HepG2 (cell line): ENCODE measurements at regions not wholly inside any gene's neighbourhood (a gene's known extent, or its start where the extent isn't known, plus 50 kb on each side); places are given as distances from the start of the nearest gene placed in this dataset.

Experiments used
- ATAC-seq: fragments of 200-7000 bp; cut with Tn5 transposase; 3 replicates; pipeline ENCODE4 v1.9.1; 2020; ENCODE audit warnings: mild to moderate bottlenecking, moderate library complexity
- BruUV-seq: library from RNA; stranded (reverse); fragments of 400-500 nt; replicated peaks from 2 replicates; lab custom pipeline; 2021; lab: Mats Ljungman, UMichigan
- CTCF ChIA-PET: fragments of 300-600 bp; formaldehyde crosslinking; extraction: SDS; loops from one replicate; lab custom pipeline; 2021; ENCODE audit warnings: low total read pairs, inconsistent platforms, low intra/inter-chr PET ratio; lab: Yijun Ruan, JAX
- POLR2A ChIA-PET: fragments of 350-600 bp; sonication (Branson Sonifier 250); formaldehyde crosslinking; loops from one replicate; lab custom pipeline; 2020; ENCODE audit warnings: antibody characterized with exemption, inconsistent platforms; lab: Yijun Ruan, JAX
- DNase-seq: peaks from one replicate; pipeline ENCODE4 v3.0.0-alpha.2; 2015; ENCODE audit warnings: low spot score
- FAIRE-seq: peaks from 3 replicates; lab custom pipeline; 2011; peaks lifted over from hg19 to GRCh38; lab: Jason Lieb, UNC
- H2AFZ ChIP-seq: one replicate; pipeline ENCODE4 v1.6.1; 2011; ENCODE audit warnings: low read length, inconsistent platforms
- H3K27ac ChIP-seq: fragments of 300-600 bp; 3 replicates; pipeline ENCODE4 v1.8.0; 2011; ENCODE audit warnings: mixed run types, mild to moderate bottlenecking, mixed read lengths, low read length, inconsistent platforms; ENCODE audit not compliant: insufficient read depth; ENCODE audit errors: extremely low read length
- H3K27me3 ChIP-seq, 2 experiments: fragments of 200-600 bp in 1 of 2; 2 replicates in 1 of 2; 3 replicates in 1 of 2; pipeline versions ENCODE4 v1.6.0 to v1.8.0; 2011; ENCODE audit warnings: low read length in 2 of 2, mild to moderate bottlenecking in 2 of 2, moderate library complexity in 2 of 2, inconsistent platforms in 1 of 2; ENCODE audit not compliant: insufficient read depth in 2 of 2, control insufficient read depth in 1 of 2
- H3K36me3 ChIP-seq, 2 experiments: fragments of 200-600 bp in 1 of 2; replicated peaks in 1 of 2; 2 replicates in 1 of 2; 3 replicates in 1 of 2; pipeline versions ENCODE4 v1.5.1 to v1.8.0; 2011; ENCODE audit warnings: low read length in 2 of 2, inconsistent platforms in 1 of 2; ENCODE audit not compliant: insufficient read depth in 2 of 2, control insufficient read depth in 1 of 2
- H3K4me1 ChIP-seq: 2 replicates; pipeline ENCODE4 v1.5.1; 2012; ENCODE audit warnings: low read length, inconsistent platforms; ENCODE audit not compliant: insufficient read depth
- H3K4me2 ChIP-seq: 2 replicates; pipeline ENCODE4 v1.6.0; 2011; ENCODE audit warnings: low read depth, low read length, inconsistent platforms
- H3K4me3 ChIP-seq, 3 experiments: fragments of 200-600 bp in 1 of 3; sonication (generic), shearing (Covaris generic) in 1 of 3; replicated peaks in 1 of 3; 2 replicates each; pipeline ENCODE4 v1.5.1; 2011 to 2016; ENCODE audit warnings: low read length in 3 of 3, inconsistent platforms in 2 of 3, low read depth in 2 of 3, mild to moderate bottlenecking in 2 of 3, control low read depth in 1 of 3, mixed read lengths in 1 of 3; ENCODE audit not compliant: insufficient read depth in 1 of 3
- H3K79me2 ChIP-seq: one replicate; pipeline ENCODE4 v1.6.1; 2011; ENCODE audit warnings: low read length, inconsistent platforms; ENCODE audit not compliant: insufficient read depth
- H3K9ac ChIP-seq: 2 replicates; pipeline ENCODE4 v1.6.0; 2011; ENCODE audit warnings: mild to moderate bottlenecking, low read depth, low read length, inconsistent platforms; ENCODE audit not compliant: insufficient read depth
- H3K9me3 ChIP-seq: 2 replicates; pipeline ENCODE4 v1.5.1; 2012; ENCODE audit warnings: mild to moderate bottlenecking, low read length
- H4K20me1 ChIP-seq: 2 replicates; pipeline ENCODE4 v1.6.0; 2011; ENCODE audit warnings: inconsistent platforms, mild to moderate bottlenecking, low read length, moderate library complexity; ENCODE audit not compliant: insufficient read depth
- CEBPG ChIP-seq: IDR thresholded peaks from 2 replicates; pipeline ENCODE4 v1.6.1; 2016
- CREM ChIP-seq, 2 experiments: sonication (generic) in 1 of 2; formaldehyde crosslinking in 1 of 2; IDR thresholded peaks; 2 replicates each; pipeline versions ENCODE4 v1.4.0 to v1.6.1; 2016 to 2020; ENCODE audit warnings: antibody characterized with exemption in 1 of 2, mild to moderate bottlenecking in 1 of 2, missing genetic modification reagents in 1 of 2
- EP300 ChIP-seq, 3 experiments: sonication (generic) in 1 of 3; formaldehyde crosslinking in 1 of 3; IDR thresholded peaks; 2 replicates each; pipeline versions ENCODE4 v1.5.1 to v1.6.1; 2011 to 2020; ENCODE audit warnings: low read depth in 2 of 3, low read length in 2 of 3, borderline replicate concordance in 1 of 3, improper control_type of control experiment in 1 of 3, mild to moderate bottlenecking in 1 of 3, missing genetic modification reagents in 1 of 3, moderate library complexity in 1 of 3
- HOXA7 ChIP-seq: sonication (generic); formaldehyde crosslinking; IDR thresholded peaks from 2 replicates; pipeline ENCODE4 v1.8.1; 2022; ENCODE audit warnings: mild to moderate bottlenecking, missing genetic modification reagents, moderate library complexity
- KLF9 ChIP-seq: IDR thresholded peaks from 2 replicates; pipeline ENCODE4 v1.6.1; 2016; ENCODE audit warnings: low read depth
- MTF1 ChIP-seq: sonication (generic); formaldehyde crosslinking; IDR thresholded peaks from 2 replicates; pipeline ENCODE4 v1.5.0; 2020; ENCODE audit warnings: missing genetic modification reagents
- NBN ChIP-seq: fragments of 450-650 bp; conservative IDR thresholded peaks from 2 replicates; pipeline ENCODE4 v1.6.1; 2017
- NFIB ChIP-seq: sonication (generic); formaldehyde crosslinking; IDR thresholded peaks from 2 replicates; pipeline ENCODE4 v1.9.0; 2021; ENCODE audit warnings: missing genetic modification reagents, mild to moderate bottlenecking, borderline replicate concordance
- SIX4 ChIP-seq: sonication (generic); formaldehyde crosslinking; IDR thresholded peaks from 2 replicates; pipeline ENCODE4 v1.4.0; 2020; ENCODE audit warnings: missing genetic modification reagents
- SRSF4 ChIP-seq: fragments of 200-400 bp; formaldehyde crosslinking; IDR thresholded peaks from one replicate; pipeline ENCODE4 v1.6.1; 2018; ENCODE audit warnings: mild to moderate bottlenecking, low read depth, low read length, moderate library complexity; ENCODE audit not compliant: poor library complexity, severe bottlenecking
- ZNF230 ChIP-seq: sonication (generic); formaldehyde crosslinking; IDR thresholded peaks from 2 replicates; pipeline ENCODE4 v1.4.0; 2020; ENCODE audit warnings: mild to moderate bottlenecking, missing genetic modification reagents
- ZNF484 ChIP-seq: sonication (generic); formaldehyde crosslinking; IDR thresholded peaks from 2 replicates; pipeline ENCODE4 v1.5.1; 2020; ENCODE audit warnings: mild to moderate bottlenecking, low read depth, missing genetic modification reagents, borderline replicate concordance
- ZNF549 ChIP-seq: sonication (generic); formaldehyde crosslinking; IDR thresholded peaks from 2 replicates; pipeline ENCODE4 v1.5.0; 2020; ENCODE audit warnings: missing genetic modification reagents
- ZNF550 ChIP-seq: sonication (generic); formaldehyde crosslinking; IDR thresholded peaks from 2 replicates; pipeline ENCODE4 v1.4.0; 2020; ENCODE audit warnings: mild to moderate bottlenecking, missing genetic modification reagents, borderline replicate concordance
- WGBS: methylation state at CpG from one replicate; pipeline ENCODE4 v1.1.6; 2017; ENCODE audit warnings: low lambda C conversion rate; 5-methylcytosine and 5-hydroxymethylcytosine counted together
- in situ Hi-C: cut with HindIII; loops from 2 replicates; pipeline ENCODE4 v1.10.0; 2017; ENCODE audit warnings: low pct_unique_long_range_greater_than_20kb; ENCODE audit not compliant: extremely low pct_ligation_motif_present
- intact Hi-C: fragments of 100-400 bp; cut with micrococcal nuclease; formaldehyde crosslinking; loops from one replicate; pipeline ENCODE4 v1.10.0; 2022; ENCODE audit not compliant: unreplicated experiment
- TF ChIP-seq, protein P1 (sequence below): sonication (generic); formaldehyde crosslinking; IDR thresholded peaks from 2 replicates; pipeline ENCODE4 v1.8.0; 2022; ENCODE audit warnings: low read depth, missing genetic modification reagents
- TF ChIP-seq, protein P2 (sequence below): sonication (generic); formaldehyde crosslinking; IDR thresholded peaks from 2 replicates; pipeline ENCODE4 v1.9.0; 2021; ENCODE audit warnings: mild to moderate bottlenecking, missing genetic modification reagents

DNA sequence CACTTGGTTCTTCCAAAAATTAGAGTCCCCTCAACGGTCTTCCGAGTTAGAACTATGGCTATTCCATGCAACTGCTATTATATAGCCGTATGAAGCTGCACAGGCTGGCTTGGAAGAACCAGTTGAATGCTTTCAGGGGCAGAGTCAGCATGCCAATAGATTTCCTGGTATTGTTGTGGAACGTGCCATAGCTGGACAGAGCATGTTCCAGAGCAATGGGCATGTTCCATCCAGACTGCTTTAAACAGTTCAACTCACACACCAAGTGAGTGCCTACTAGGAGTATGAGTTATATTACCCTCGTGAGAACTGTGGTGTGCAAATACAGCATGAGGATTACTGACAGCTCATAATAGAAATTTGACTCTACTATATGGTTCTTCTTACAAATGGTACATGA lies 682.0 kb downstream of the SATB2 start:
- ChIA-PET POLR2A (no interaction called here), CTCF (no interaction called here)
- FAIRE-seq (no peak), DNase-seq (no peak), ATAC-seq (no peak)
- no TSS peak for BruUV-seq
- 3% methylated on average over 5 of the region's 5 CpGs for WGBS
- Histone ChIP-seq H3K4me2 (no peak overlapping the region), H3K4me3 (no peak overlapping the region), H3K27me3 (no peaks in the 10 kb centered on the region), H3K4me1 (no peaks in the 10 kb centered on the region), H3K9me3 (no peaks in the 10 kb centered on the region), H3K79me2 (no peaks in the 10 kb centered on the region), H2AFZ (no peak overlapping the region), H4K20me1 (no peaks in the 10 kb centered on the region), H3K27ac (no peak overlapping the region), H3K36me3 (no peaks in the 10 kb centered on the region), H3K9ac (no peak overlapping the region)
- intact Hi-C loops (no loop called here), in situ Hi-C loops (no loop called here)
- no peak for TF ChIP-seq EP300 (IDR thresholded peaks at IDR 0.05; ENCODE audit: low read depth in 2 of 2, low read length in 2 of 2)
- TF ChIP-seq EP300 (CRISPR knock-in tag; IDR thresholded peaks at IDR 0.05; ENCODE audit: borderline replicate concordance): no peak
- no peak for TF ChIP-seq NBN
- TF ChIP-seq SRSF4: no peak
- no peak for TF ChIP-seq SIX4 (CRISPR knock-in tag)
- TF ChIP-seq, protein P1, sequence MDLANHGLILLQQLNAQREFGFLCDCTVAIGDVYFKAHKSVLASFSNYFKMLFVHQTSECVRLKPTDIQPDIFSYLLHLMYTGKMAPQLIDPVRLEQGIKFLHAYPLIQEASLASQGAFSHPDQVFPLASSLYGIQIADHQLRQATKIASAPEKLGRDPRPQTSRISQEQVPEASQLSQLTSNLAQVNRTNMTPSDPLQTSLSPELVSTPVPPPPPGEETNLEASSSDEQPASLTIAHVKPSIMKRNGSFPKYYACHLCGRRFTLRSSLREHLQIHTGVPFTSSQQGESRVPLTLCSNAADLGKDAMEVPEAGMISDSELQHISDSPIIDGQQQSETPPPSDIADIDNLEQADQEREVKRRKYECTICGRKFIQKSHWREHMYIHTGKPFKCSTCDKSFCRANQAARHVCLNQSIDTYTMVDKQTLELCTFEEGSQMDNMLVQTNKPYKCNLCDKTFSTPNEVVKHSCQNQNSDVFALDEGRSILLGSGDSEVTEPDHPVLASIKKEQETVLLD (CRISPR knock-in tag): no peak
- TF ChIP-seq ZNF549: no peak
- no peak for TF ChIP-seq HOXA7
- TF ChIP-seq CEBPG: no peak
- no peak for TF ChIP-seq MTF1
- no peak for TF ChIP-seq KLF9 (CRISPR knock-in tag)
- no peak for TF ChIP-seq ZNF230 (CRISPR knock-in tag)
- no peak for TF ChIP-seq CREM (IDR thresholded peaks at IDR 0.05)
- TF ChIP-seq CREM (CRISPR knock-in tag; IDR thresholded peaks at IDR 0.05): no peak
- TF ChIP-seq ZNF550: no peak
- no peak for TF ChIP-seq ZNF484 (CRISPR knock-in tag)
- TF ChIP-seq NFIB (CRISPR knock-in tag): no peak
- TF ChIP-seq, protein P2, sequence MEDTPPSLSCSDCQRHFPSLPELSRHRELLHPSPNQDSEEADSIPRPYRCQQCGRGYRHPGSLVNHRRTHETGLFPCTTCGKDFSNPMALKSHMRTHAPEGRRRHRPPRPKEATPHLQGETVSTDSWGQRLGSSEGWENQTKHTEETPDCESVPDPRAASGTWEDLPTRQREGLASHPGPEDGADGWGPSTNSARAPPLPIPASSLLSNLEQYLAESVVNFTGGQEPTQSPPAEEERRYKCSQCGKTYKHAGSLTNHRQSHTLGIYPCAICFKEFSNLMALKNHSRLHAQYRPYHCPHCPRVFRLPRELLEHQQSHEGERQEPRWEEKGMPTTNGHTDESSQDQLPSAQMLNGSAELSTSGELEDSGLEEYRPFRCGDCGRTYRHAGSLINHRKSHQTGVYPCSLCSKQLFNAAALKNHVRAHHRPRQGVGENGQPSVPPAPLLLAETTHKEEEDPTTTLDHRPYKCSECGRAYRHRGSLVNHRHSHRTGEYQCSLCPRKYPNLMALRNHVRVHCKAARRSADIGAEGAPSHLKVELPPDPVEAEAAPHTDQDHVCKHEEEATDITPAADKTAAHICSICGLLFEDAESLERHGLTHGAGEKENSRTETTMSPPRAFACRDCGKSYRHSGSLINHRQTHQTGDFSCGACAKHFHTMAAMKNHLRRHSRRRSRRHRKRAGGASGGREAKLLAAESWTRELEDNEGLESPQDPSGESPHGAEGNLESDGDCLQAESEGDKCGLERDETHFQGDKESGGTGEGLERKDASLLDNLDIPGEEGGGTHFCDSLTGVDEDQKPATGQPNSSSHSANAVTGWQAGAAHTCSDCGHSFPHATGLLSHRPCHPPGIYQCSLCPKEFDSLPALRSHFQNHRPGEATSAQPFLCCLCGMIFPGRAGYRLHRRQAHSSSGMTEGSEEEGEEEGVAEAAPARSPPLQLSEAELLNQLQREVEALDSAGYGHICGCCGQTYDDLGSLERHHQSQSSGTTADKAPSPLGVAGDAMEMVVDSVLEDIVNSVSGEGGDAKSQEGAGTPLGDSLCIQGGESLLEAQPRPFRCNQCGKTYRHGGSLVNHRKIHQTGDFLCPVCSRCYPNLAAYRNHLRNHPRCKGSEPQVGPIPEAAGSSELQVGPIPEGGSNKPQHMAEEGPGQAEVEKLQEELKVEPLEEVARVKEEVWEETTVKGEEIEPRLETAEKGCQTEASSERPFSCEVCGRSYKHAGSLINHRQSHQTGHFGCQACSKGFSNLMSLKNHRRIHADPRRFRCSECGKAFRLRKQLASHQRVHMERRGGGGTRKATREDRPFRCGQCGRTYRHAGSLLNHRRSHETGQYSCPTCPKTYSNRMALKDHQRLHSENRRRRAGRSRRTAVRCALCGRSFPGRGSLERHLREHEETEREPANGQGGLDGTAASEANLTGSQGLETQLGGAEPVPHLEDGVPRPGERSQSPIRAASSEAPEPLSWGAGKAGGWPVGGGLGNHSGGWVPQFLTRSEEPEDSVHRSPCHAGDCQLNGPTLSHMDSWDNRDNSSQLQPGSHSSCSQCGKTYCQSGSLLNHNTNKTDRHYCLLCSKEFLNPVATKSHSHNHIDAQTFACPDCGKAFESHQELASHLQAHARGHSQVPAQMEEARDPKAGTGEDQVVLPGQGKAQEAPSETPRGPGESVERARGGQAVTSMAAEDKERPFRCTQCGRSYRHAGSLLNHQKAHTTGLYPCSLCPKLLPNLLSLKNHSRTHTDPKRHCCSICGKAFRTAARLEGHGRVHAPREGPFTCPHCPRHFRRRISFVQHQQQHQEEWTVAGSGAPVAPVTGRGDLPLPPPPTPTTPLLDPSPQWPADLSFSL (CRISPR knock-in tag): no peak
